CD14-positive monocyte (primary cell): ENCODE measurements at regions not wholly inside any gene's neighbourhood (a gene's known extent, or its start where the extent isn't known, plus 50 kb on each side); places are given as distances from the start of the nearest gene placed in this dataset.

ENCODE experiments used
- DNase-seq, 3 donors: peaks; one replicate each; pipeline ENCODE4 v3.0.0-alpha.2; 2011 to 2022
- H2AFZ ChIP-seq: 2 replicates; pipeline ENCODE4 v1.6.0; 2012; ENCODE audit warnings: mild to moderate bottlenecking, low read depth, low read length, inconsistent platforms; ENCODE audit not compliant: insufficient read depth, poor library complexity, severe bottlenecking
- H3K27ac ChIP-seq, 2 donors: 1 replicate in 1 of 2; 2 replicates in 1 of 2; pipeline ENCODE4 v1.5.1; 2012 to 2013; ENCODE audit warnings: low read length in 2 of 2, control low read depth in 1 of 2, inconsistent platforms in 1 of 2, low read depth in 1 of 2, mild to moderate bottlenecking in 1 of 2
- H3K27me3 ChIP-seq, 2 donors: one replicate each; pipeline versions ENCODE4 v1.6.0 to v1.6.1; 2011 to 2013; ENCODE audit warnings: low read length in 2 of 2; ENCODE audit not compliant: control insufficient read depth in 2 of 2, insufficient read depth in 2 of 2
- H3K36me3 ChIP-seq, 2 donors: replicated peaks in 1 of 2; 1 replicate in 1 of 2; 2 replicates in 1 of 2; pipeline versions ENCODE4 v1.5.1 to v1.6.1; 2012 to 2013; ENCODE audit warnings: low read length in 2 of 2, control low read depth in 1 of 2, inconsistent platforms in 1 of 2, mild to moderate bottlenecking in 1 of 2; ENCODE audit not compliant: insufficient read depth in 2 of 2, control insufficient read depth in 1 of 2
- H3K4me1 ChIP-seq, 2 donors: 1 replicate in 1 of 2; 2 replicates in 1 of 2; pipeline versions ENCODE4 v1.5.1 to v1.6.1; 2012 to 2013; ENCODE audit warnings: low read length in 2 of 2, control low read depth in 1 of 2, inconsistent platforms in 1 of 2, mild to moderate bottlenecking in 1 of 2, moderate library complexity in 1 of 2; ENCODE audit not compliant: insufficient read depth in 2 of 2, control insufficient read depth in 1 of 2
- H3K4me2 ChIP-seq: replicated peaks from 2 replicates; pipeline ENCODE3; 2012; ENCODE audit warnings: low read length, moderate library complexity, mild to moderate bottlenecking; ENCODE audit not compliant: poor library complexity, severe bottlenecking; ENCODE audit errors: extremely low read depth
- H3K4me3 ChIP-seq, 3 experiments: fragments of 200-600 bp in 1 of 3; sonication (generic) in 1 of 3; replicated peaks in 1 of 3; 1 replicate in 2 of 3; 2 replicates in 1 of 3; pipeline ENCODE4 v1.5.1; 2011 to 2013; ENCODE audit warnings: low read length in 3 of 3, mild to moderate bottlenecking in 3 of 3, control low read depth in 2 of 3, low read depth in 2 of 3, inconsistent platforms in 1 of 3, moderate library complexity in 1 of 3
- H3K79me2 ChIP-seq: 2 replicates; pipeline ENCODE4 v1.6.0; 2012; ENCODE audit warnings: mild to moderate bottlenecking, control low read depth, inconsistent platforms, low read length, moderate library complexity; ENCODE audit not compliant: insufficient read depth
- H3K9ac ChIP-seq: 2 replicates; pipeline ENCODE4 v1.6.0; 2017; ENCODE audit warnings: low read length, mild to moderate bottlenecking; ENCODE audit not compliant: insufficient read depth, poor library complexity, severe bottlenecking
- H3K9me3 ChIP-seq, 2 donors: replicated peaks in 1 of 2; 1 replicate in 1 of 2; 2 replicates in 1 of 2; pipeline versions ENCODE4 v1.5.1 to v1.6.1; 2012 to 2013; ENCODE audit warnings: low read length in 2 of 2, control low read depth in 1 of 2; ENCODE audit not compliant: control insufficient read depth in 1 of 2, insufficient read depth in 1 of 2
- H4K20me1 ChIP-seq: 2 replicates; pipeline ENCODE4 v1.6.0; 2012; ENCODE audit warnings: mild to moderate bottlenecking, low read length, control low read depth, moderate library complexity; ENCODE audit not compliant: insufficient read depth
- H3K27ac Mint-ChIP-seq, 7 donors: one replicate each; pipeline ENCODE4 v1.8.0; 2020; ENCODE audit warnings: mild to moderate bottlenecking in 7 of 7, mixed read lengths in 7 of 7, moderate library complexity in 6 of 7, inconsistent platforms in 2 of 7
- H3K27me3 Mint-ChIP-seq, 3 donors: one replicate each; pipeline ENCODE4 v1.8.0; 2021 to 2022; ENCODE audit warnings: low read depth in 3 of 3, mild to moderate bottlenecking in 3 of 3, mixed read lengths in 3 of 3, moderate library complexity in 3 of 3, inconsistent platforms in 1 of 3
- H3K36me3 Mint-ChIP-seq, 2 donors: one replicate each; pipeline ENCODE4 v1.8.0; 2020; ENCODE audit warnings: mixed read lengths in 2 of 2, inconsistent platforms in 1 of 2, mild to moderate bottlenecking in 1 of 2
- H3K4me1 Mint-ChIP-seq: one replicate; pipeline ENCODE4 v1.8.0; 2020; ENCODE audit warnings: mild to moderate bottlenecking, mixed read lengths
- H3K4me3 Mint-ChIP-seq, 2 donors: one replicate each; pipeline ENCODE4 v1.8.0; 2020; ENCODE audit warnings: mild to moderate bottlenecking in 2 of 2, mixed read lengths in 2 of 2, moderate library complexity in 1 of 2
- H3K9me3 Mint-ChIP-seq, 7 donors: one replicate each; pipeline ENCODE4 v1.8.0; 2020 to 2022; ENCODE audit warnings: mixed read lengths in 7 of 7, mild to moderate bottlenecking in 6 of 7, moderate library complexity in 6 of 7, inconsistent platforms in 2 of 7
- CTCF ChIP-seq: fragments of 200-600 bp; IDR thresholded peaks from one replicate; pipeline ENCODE4 v1.8.0; 2022; ENCODE audit warnings: antibody characterized with exemption, mild to moderate bottlenecking
- WGBS: methylation state at CpG from one replicate; pipeline ENCODE4 v1.1.5; 2013; ENCODE audit warnings: missing lambda C conversion rate; ENCODE audit not compliant: insufficient coverage; 5-methylcytosine and 5-hydroxymethylcytosine counted together
- intact Hi-C, 2 donors: fragments of 100-400 bp; cut with micrococcal nuclease; formaldehyde crosslinking; loops; one replicate each; pipeline versions ENCODE4 v1.15.0 to v1.15.1; 2023

- no peaks in the 10 kb centered on the region for H3K4me1 Mint-ChIP-seq
- H2AFZ ChIP-seq = no peak overlapping the region
- no peaks in the 10 kb centered on the region for H4K20me1 ChIP-seq
- H3K79me2 ChIP-seq = no peaks in the 10 kb centered on the region
- peaks cover 0 to 8% of the 10 kb centered on the region in 2 donors for H3K9me3 ChIP-seq
- DNase-seq = no peak
- no peak overlapping the region for H3K4me2 ChIP-seq
- no peak overlapping the region for H3K27ac ChIP-seq
- peaks cover 7 to 18% (median 14%) of the 10 kb centered on the region in 7 donors for H3K9me3 Mint-ChIP-seq
- no peak overlapping the region for H3K27ac Mint-ChIP-seq
- intact Hi-C loops = no loop called here
- no peaks in the 10 kb centered on the region for H3K36me3 ChIP-seq
- H3K36me3 Mint-ChIP-seq = no peaks in the 10 kb centered on the region
- H3K27me3 ChIP-seq = no peaks in the 10 kb centered on the region
- no peaks in the 10 kb centered on the region for H3K4me1 ChIP-seq
- H3K9ac ChIP-seq = no peak overlapping the region
- H3K4me3 Mint-ChIP-seq = no peak overlapping the region
- H3K27me3 Mint-ChIP-seq = no peaks in the 10 kb centered on the region
- TF ChIP-seq CTCF = no peak
- H3K4me3 ChIP-seq = no peak overlapping the region
Measured at GRCh38 chr3:106366352-106366751, 497.5 kb upstream of the CBLB start.

GRCh38 chr3:106367496-106367895 is 498.7 kb upstream of the CBLB start:
- H3K4me3 Mint-ChIP-seq = no peak overlapping the region
- TF ChIP-seq CTCF = no peak
- H3K27ac ChIP-seq = no peak overlapping the region
- H3K79me2 ChIP-seq = no peaks in the 10 kb centered on the region
- no peaks in the 10 kb centered on the region for H3K27me3 Mint-ChIP-seq
- peaks cover 0 to 5% of the 10 kb centered on the region in 2 donors for H3K9me3 ChIP-seq
- no peak overlapping the region for H3K4me3 ChIP-seq
- H3K36me3 Mint-ChIP-seq = no peaks in the 10 kb centered on the region
- WGBS = no CpG with 5 or more reads among the region's 2 CpGs
- no peaks in the 10 kb centered on the region for H3K4me1 Mint-ChIP-seq
- no peak overlapping the region for H3K4me2 ChIP-seq
- H3K27ac Mint-ChIP-seq = no peak overlapping the region
- H3K4me1 ChIP-seq = no peaks in the 10 kb centered on the region
- no peaks in the 10 kb centered on the region for H3K27me3 ChIP-seq
- peaks cover 4 to 14% (median 10%) of the 10 kb centered on the region in 7 donors for H3K9me3 Mint-ChIP-seq
- no peak overlapping the region for H2AFZ ChIP-seq
- no peaks in the 10 kb centered on the region for H3K36me3 ChIP-seq
- intact Hi-C loops = no loop called here
- H3K9ac ChIP-seq = no peak overlapping the region
- DNase-seq = no peak
- H4K20me1 ChIP-seq = no peaks in the 10 kb centered on the region
